GM18511 (cell line): ENCODE measurements at regions not wholly inside any gene's neighbourhood (a gene's known extent, or its start where the extent isn't known, plus 50 kb on each side); places are given as distances from the start of the nearest gene placed in this dataset.

Experiments used
- ATAC-seq: cut with Tn5 transposase; IDR thresholded peaks from one replicate; pipeline ENCODE4 v1.9.1; 2021; ENCODE audit warnings: mild to moderate bottlenecking, moderate library complexity; ENCODE audit not compliant: unreplicated experiment

- ATAC-seq: no peak
Measured at GRCh38 chr14:54126947-54127346, 170.3 kb upstream of the BMP4 start.

- no peak for ATAC-seq
Measured at GRCh38 chr14:54127526-54127925, 170.9 kb upstream of the BMP4 start.

- ATAC-seq: no peak
Measured at GRCh38 chr14:54129850-54130640, 173.4 kb upstream of the BMP4 start.

GRCh38 chr14:54132496-54132895 is 175.9 kb upstream of the BMP4 start:
- no peak for ATAC-seq

- no peak for ATAC-seq
Measured at GRCh38 chr14:54133896-54134295, 177.3 kb upstream of the BMP4 start.

GRCh38 chr14:54135804-54136280 is 179.2 kb upstream of the BMP4 start:
- ATAC-seq: no peak

GRCh38 chr14:54136894-54137613 is 180.4 kb upstream of the BMP4 start:
- ATAC-seq: no peak

- ATAC-seq: no peak
Measured at GRCh38 chr14:54137614-54137961, 181.0 kb upstream of the BMP4 start.

- no peak for ATAC-seq
Measured at GRCh38 chr14:54138024-54138353, 181.4 kb upstream of the BMP4 start.

- ATAC-seq: no peak
Measured at GRCh38 chr14:54138354-54139038, 181.9 kb upstream of the BMP4 start.

GRCh38 chr14:54140551-54140950 is 183.9 kb upstream of the BMP4 start:
- ATAC-seq: no peak

GRCh38 chr14:54146601-54147000 is 190.0 kb upstream of the BMP4 start:
- ATAC-seq: no peak

- no peak for ATAC-seq
Measured at GRCh38 chr14:54147282-54147681, 190.7 kb upstream of the BMP4 start.

GRCh38 chr14:54147758-54148157 is 191.1 kb upstream of the BMP4 start:
- no peak for ATAC-seq

GRCh38 chr14:54148251-54148650 is 191.6 kb upstream of the BMP4 start:
- ATAC-seq: no peak

GRCh38 chr14:54152351-54152750 is 195.7 kb upstream of the BMP4 start:
- ATAC-seq: no peak

- no peak for ATAC-seq
Measured at GRCh38 chr14:54166049-54166950, 209.7 kb upstream of the BMP4 start.

GRCh38 chr14:54168489-54168888 is 211.9 kb upstream of the BMP4 start:
- no peak for ATAC-seq

- ATAC-seq: no peak
Measured at GRCh38 chr14:54169254-54169924, 212.8 kb upstream of the BMP4 start.

- no peak for ATAC-seq
Measured at GRCh38 chr14:54170301-54170700, 213.7 kb upstream of the BMP4 start.
